Endothelial cell of umbilical vein (primary cell): ENCODE measurements at regions not wholly inside any gene's neighbourhood (a gene's known extent, or its start where the extent isn't known, plus 50 kb on each side); places are given as distances from the start of the nearest gene placed in this dataset.

ENCODE experiments used
- BruUV-seq: library from RNA; stranded (reverse); fragments of 400-500 nt; replicated peaks from 2 replicates; lab custom pipeline; 2021; lab: Mats Ljungman, UMichigan
- CTCF ChIA-PET: fragments of 300-600, 350-600 bp; sonication (Branson Sonifier 250); formaldehyde crosslinking; loops from one replicate; lab custom pipeline; 2021; ENCODE audit warnings: antibody characterized with exemption, inconsistent platforms; lab: Charles Lee
- POLR2A ChIA-PET: fragments of 300-600, 350-600 bp; sonication (Branson Sonifier 250); formaldehyde crosslinking; loops from one replicate; lab custom pipeline; 2021; ENCODE audit warnings: antibody characterized with exemption, inconsistent platforms; lab: Charles Lee
- DNase-seq: peaks from one replicate; pipeline ENCODE4 v3.0.0-alpha.2; 2011; ENCODE audit warnings: low read depth, low spot score
- FAIRE-seq: peaks from 2 replicates; lab custom pipeline; 2011; peaks lifted over from hg19 to GRCh38; lab: Jason Lieb, UNC
- H2AFZ ChIP-seq: 2 replicates; pipeline ENCODE4 v1.6.0; 2012; ENCODE audit warnings: low read depth, low read length, control low read depth, inconsistent platforms
- H3K27ac ChIP-seq: 2 replicates; pipeline ENCODE4 v1.5.1; 2011; ENCODE audit warnings: low read depth, mild to moderate bottlenecking, control low read depth, low read length, moderate library complexity; ENCODE audit not compliant: insufficient read depth
- H3K27me3 ChIP-seq, 2 experiments: 2 replicates each; pipeline versions ENCODE4 v1.6.0 to v1.6.1; 2011; ENCODE audit warnings: low read length in 2 of 2, mixed read lengths in 1 of 2; ENCODE audit not compliant: control insufficient read depth in 2 of 2, insufficient read depth in 2 of 2
- H3K36me3 ChIP-seq, 2 experiments: 2 replicates in 1 of 2; 3 replicates in 1 of 2; pipeline ENCODE4 v1.5.1; 2011; ENCODE audit warnings: low read length in 2 of 2, mild to moderate bottlenecking in 1 of 2, moderate library complexity in 1 of 2; ENCODE audit not compliant: control insufficient read depth in 2 of 2, insufficient read depth in 2 of 2; ENCODE audit errors: extremely low read depth in 1 of 2
- H3K4me1 ChIP-seq: 3 replicates; pipeline ENCODE4 v1.5.1; 2011; ENCODE audit warnings: mild to moderate bottlenecking, low read length; ENCODE audit not compliant: control insufficient read depth, insufficient read depth; ENCODE audit errors: extremely low read depth
- H3K4me2 ChIP-seq: 2 replicates; pipeline ENCODE4 v1.6.1; 2011; ENCODE audit warnings: low read length, control low read depth, mixed read lengths; ENCODE audit not compliant: insufficient read depth
- H3K4me3 ChIP-seq, 3 experiments: fragments of 200-600 bp in 1 of 3; sonication (generic), shearing (Covaris generic) in 1 of 3; replicated peaks in 1 of 3; 2 replicates each; pipeline ENCODE4 v1.5.1; 2011 to 2016; ENCODE audit warnings: control low read depth in 3 of 3, low read length in 3 of 3, mild to moderate bottlenecking in 2 of 3, inconsistent platforms in 1 of 3, low read depth in 1 of 3, moderate library complexity in 1 of 3; ENCODE audit not compliant: insufficient read depth in 1 of 3
- H3K79me2 ChIP-seq: 2 replicates; pipeline ENCODE4 v1.6.0; 2012; ENCODE audit warnings: low read length, inconsistent platforms; ENCODE audit not compliant: control insufficient read depth, insufficient read depth
- H3K9ac ChIP-seq: replicated peaks from 2 replicates; pipeline ENCODE3; 2011; ENCODE audit warnings: low read length, control low read depth; ENCODE audit not compliant: insufficient read depth; ENCODE audit errors: extremely low read depth
- H3K9me1 ChIP-seq: replicated peaks from 3 replicates; pipeline ENCODE4 v1.6.0; 2011; ENCODE audit warnings: mild to moderate bottlenecking, low read length; ENCODE audit not compliant: control insufficient read depth, insufficient read depth; ENCODE audit errors: extremely low read depth
- H3K9me3 ChIP-seq: replicated peaks from 2 replicates; pipeline ENCODE4 v1.5.1; 2012; ENCODE audit warnings: low read length, inconsistent platforms; ENCODE audit not compliant: control insufficient read depth, insufficient read depth
- H4K20me1 ChIP-seq: replicated peaks from 2 replicates; pipeline ENCODE3; 2011; ENCODE audit warnings: mild to moderate bottlenecking, low read length; ENCODE audit not compliant: control insufficient read depth, insufficient read depth; ENCODE audit errors: extremely low read depth
- EZH2 ChIP-seq: IDR thresholded peaks from 2 replicates; pipeline ENCODE4 v1.6.1; 2012; ENCODE audit warnings: borderline replicate concordance, low read depth, mild to moderate bottlenecking, moderate library complexity, low read length, inconsistent platforms; ENCODE audit not compliant: severe bottlenecking
- FOS ChIP-seq: IDR thresholded peaks from 2 replicates; pipeline ENCODE4 v1.6.1; 2011; ENCODE audit warnings: mild to moderate bottlenecking, low read length, moderate library complexity, borderline replicate concordance; ENCODE audit not compliant: insufficient read depth
- GATA2 ChIP-seq: IDR thresholded peaks from 2 replicates; pipeline ENCODE4 v1.7.0; 2011; ENCODE audit warnings: low read depth, mild to moderate bottlenecking, moderate library complexity, mixed read lengths, low read length; ENCODE audit not compliant: insufficient read length, insufficient read depth
- JUN ChIP-seq: IDR thresholded peaks from 2 replicates; pipeline ENCODE4 v1.6.1; 2011; ENCODE audit warnings: borderline replicate concordance, low read depth; ENCODE audit not compliant: insufficient read length, insufficient read depth
- MYC ChIP-seq: IDR thresholded peaks from one replicate; pipeline ENCODE4 v1.6.1; 2011; ENCODE audit warnings: mild to moderate bottlenecking, low read depth, low read length
- POLR2A ChIP-seq: IDR thresholded peaks from 2 replicates; pipeline ENCODE4 v1.6.1; 2012; ENCODE audit warnings: low read depth, mild to moderate bottlenecking, control low read depth, low read length
- POLR2AphosphoS5 ChIP-seq: IDR thresholded peaks from 2 replicates; pipeline ENCODE4 v1.6.1; 2012; ENCODE audit warnings: low read depth, mild to moderate bottlenecking, control low read depth, low read length, moderate library complexity; ENCODE audit not compliant: insufficient read depth
- dilution Hi-C: fragments of 300-500 bp; cut with MboI; formaldehyde crosslinking; loops from one replicate; pipeline ENCODE4 v1.15.0; 2019; ENCODE audit warnings: low sequenced_read_pairs; ENCODE audit not compliant: extremely low pct_ligation_motif_present
- intact Hi-C: fragments of 100-400 bp; cut with micrococcal nuclease; formaldehyde crosslinking; loops from one replicate; pipeline ENCODE4 v1.10.0; 2022
- TF ChIP-seq, protein P1 (sequence below), 2 donors: IDR thresholded peaks; 1 replicate in 1 of 2; 2 replicates in 1 of 2; pipeline ENCODE4 v1.5.1; 2011; ENCODE audit warnings: low read length in 2 of 2, mild to moderate bottlenecking in 2 of 2, moderate library complexity in 2 of 2, control low read depth in 1 of 2, inconsistent platforms in 1 of 2, low read depth in 1 of 2; ENCODE audit not compliant: insufficient read depth in 1 of 2; ENCODE audit errors: extremely low read depth in 1 of 2
- TF ChIP-seq, protein P2 (sequence below): IDR thresholded peaks from 2 replicates; pipeline ENCODE4 v1.6.1; 2011; ENCODE audit not compliant: insufficient read depth, insufficient read length

DNA sequence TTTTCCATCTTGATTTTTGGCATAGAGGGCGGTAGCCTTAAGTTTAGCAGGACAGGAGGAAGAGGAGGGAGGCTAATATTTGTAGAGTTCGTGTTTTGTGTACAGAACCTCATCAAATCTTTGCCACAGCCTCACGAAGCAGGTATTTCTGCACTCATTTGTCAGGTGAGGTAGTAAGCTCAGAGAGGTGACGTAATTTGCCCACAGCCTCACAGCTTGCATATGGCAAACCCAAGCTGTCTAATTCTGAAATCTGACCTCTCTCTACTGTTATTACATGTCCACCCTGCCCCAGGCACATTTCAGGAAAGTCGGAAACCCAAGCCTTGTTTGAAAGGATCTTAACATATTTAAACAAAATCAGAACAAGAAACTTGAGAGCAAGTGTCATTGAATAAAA, 91.1 kb upstream of the TPM1 start:
- no peak overlapping the region for H3K4me3 ChIP-seq
- dilution Hi-C loops = no loop called here
- no peaks in the 10 kb centered on the region for H3K9me3 ChIP-seq
- ChIA-PET CTCF (no interaction called here), POLR2A (no interaction called here)
- H3K36me3 ChIP-seq = no peaks in the 10 kb centered on the region
- intact Hi-C loops = no loop called here
- H3K27me3 ChIP-seq = peaks cover 0 to 9% of the 10 kb centered on the region in 2 experiments
- TF ChIP-seq, protein P1, sequence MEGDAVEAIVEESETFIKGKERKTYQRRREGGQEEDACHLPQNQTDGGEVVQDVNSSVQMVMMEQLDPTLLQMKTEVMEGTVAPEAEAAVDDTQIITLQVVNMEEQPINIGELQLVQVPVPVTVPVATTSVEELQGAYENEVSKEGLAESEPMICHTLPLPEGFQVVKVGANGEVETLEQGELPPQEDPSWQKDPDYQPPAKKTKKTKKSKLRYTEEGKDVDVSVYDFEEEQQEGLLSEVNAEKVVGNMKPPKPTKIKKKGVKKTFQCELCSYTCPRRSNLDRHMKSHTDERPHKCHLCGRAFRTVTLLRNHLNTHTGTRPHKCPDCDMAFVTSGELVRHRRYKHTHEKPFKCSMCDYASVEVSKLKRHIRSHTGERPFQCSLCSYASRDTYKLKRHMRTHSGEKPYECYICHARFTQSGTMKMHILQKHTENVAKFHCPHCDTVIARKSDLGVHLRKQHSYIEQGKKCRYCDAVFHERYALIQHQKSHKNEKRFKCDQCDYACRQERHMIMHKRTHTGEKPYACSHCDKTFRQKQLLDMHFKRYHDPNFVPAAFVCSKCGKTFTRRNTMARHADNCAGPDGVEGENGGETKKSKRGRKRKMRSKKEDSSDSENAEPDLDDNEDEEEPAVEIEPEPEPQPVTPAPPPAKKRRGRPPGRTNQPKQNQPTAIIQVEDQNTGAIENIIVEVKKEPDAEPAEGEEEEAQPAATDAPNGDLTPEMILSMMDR (IDR thresholded peaks at IDR 0.05; ENCODE audit: extremely low read depth in 1 of 2, insufficient read depth in 1 of 2, low read depth in 1 of 2, low read length in 2 of 2) = no peak
- TF ChIP-seq POLR2AphosphoS5 = no peak
- no peak for TF ChIP-seq FOS
- TF ChIP-seq, protein P2, sequence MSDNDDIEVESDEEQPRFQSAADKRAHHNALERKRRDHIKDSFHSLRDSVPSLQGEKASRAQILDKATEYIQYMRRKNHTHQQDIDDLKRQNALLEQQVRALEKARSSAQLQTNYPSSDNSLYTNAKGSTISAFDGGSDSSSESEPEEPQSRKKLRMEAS = no peak
- TF ChIP-seq EZH2 = no peak
- TF ChIP-seq MYC = no peak
- TF ChIP-seq POLR2A = no peak
- TF ChIP-seq GATA2 = no peak
- TF ChIP-seq JUN = no peak
- H3K4me2 ChIP-seq = no peak overlapping the region
- no peak overlapping the region for H2AFZ ChIP-seq
- no peak overlapping the region for H3K9ac ChIP-seq
- no TSS peak for BruUV-seq
- no peak for FAIRE-seq
- H4K20me1 ChIP-seq = no peaks in the 10 kb centered on the region
- H3K27ac ChIP-seq = no peak overlapping the region
- peaks cover 1% of the 10 kb centered on the region for H3K4me1 ChIP-seq
- H3K9me1 ChIP-seq = no peaks in the 10 kb centered on the region
- no peaks in the 10 kb centered on the region for H3K79me2 ChIP-seq
- DNase-seq = no peak
